Stimulated activated CD4-positive, alpha-beta T cell treated with anti-CD3 and anti-CD28 coated beads, Interleukin-1b, Interleukin-23, amount 100 ng/mL, for 4 hours (primary cell): ENCODE measurements at regions not wholly inside any gene's neighbourhood (a gene's known extent, or its start where the extent isn't known, plus 50 kb on each side); places are given as distances from the start of the nearest gene placed in this dataset.
"Not testable (repeated sequence)": the region's sequence is repeated elsewhere in the genome, so short reads cannot be mapped to it uniquely, and the experiment has no call there.

Source experiments
- DNase-seq, 2 donors: peaks; one replicate each; pipeline ENCODE4 v3.0.0-alpha.2; 2020; ENCODE audit warnings: low read depth in 2 of 2

DNA sequence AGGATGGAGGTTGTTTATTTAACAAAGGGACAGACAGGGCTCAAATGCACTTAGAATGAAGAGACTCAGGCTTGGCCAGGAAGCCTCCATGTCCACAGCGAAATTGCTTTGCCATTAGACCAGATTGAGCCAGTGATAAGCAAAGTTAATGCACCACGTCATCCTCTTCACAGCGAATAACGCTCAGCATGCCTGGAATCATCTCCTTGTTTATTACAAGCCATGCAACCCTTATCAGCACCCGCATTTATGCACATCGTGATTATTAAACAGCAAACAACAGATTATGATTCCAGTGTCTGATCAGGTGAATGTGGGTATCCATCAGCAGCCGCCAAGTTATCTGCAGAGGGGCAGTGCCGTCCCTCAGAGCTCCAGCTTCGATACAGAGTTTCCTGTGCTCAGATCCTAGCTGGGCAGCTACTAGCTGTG, 175.0 kb upstream of the TMEM132C start:
- DNase-seq, result no peak

GRCh38 chr12:128098730-128099129, 168.2 kb upstream of the TMEM132C start:
- no peak for DNase-seq

DNA sequence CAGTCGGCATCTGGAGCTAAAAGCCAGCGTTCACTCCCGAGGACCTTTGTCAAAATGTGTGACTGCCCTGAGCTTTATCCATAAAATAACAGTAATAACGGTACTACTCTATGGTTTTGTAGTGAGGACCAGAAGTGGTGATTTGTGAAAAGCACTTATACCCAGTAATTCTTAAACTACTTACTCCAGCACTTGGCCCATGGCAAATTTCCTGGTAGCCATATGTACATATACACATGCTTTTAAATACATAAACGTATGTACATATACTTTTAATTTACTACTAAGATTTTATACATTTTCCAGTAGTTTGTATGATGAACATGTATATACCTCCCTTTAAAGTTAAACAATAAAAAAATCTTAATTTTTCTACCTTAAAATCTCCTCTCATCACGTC, 163.8 kb upstream of the TMEM132C start:
- DNase-seq, result no peak

DNA sequence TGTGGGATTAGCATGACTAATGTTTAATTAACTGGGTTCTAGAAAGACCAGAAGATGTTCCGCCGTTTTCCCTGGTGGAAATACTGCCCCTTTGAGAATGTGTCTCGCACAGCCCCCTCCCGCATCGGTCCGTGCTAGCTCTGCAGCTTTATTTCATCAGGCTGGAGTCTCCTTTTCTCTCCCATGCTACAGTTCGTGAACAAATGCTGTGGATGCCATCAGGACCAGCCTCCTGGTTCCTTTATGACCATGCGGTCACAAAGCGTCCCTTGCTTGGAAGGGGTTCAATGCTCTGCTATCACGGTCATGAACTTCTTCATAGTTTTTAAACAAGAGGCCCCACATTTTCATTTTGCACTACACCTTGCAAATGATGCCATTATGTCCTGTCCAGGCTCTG, 157.7 kb upstream of the TMEM132C start:
- no peak for DNase-seq

DNA sequence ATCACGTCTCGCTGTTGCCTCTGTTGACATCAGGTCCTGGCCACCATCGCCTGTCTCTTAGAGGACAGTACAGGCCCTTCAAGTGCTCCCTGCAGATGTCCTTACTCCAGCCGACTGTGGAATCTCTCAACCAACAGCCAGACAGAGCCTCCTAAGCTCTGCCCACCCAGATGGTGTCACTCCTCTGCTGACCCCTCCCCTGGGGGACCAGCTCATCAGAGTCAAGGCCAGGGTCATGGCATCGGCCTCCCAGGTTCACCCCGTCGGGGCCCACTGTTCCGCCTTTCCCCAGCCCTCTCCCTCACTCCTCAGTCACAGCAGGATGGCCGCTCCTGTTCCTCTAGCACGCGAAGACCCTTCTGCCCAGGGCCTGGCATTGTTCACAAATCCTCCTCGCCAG, 157.3 kb upstream of the TMEM132C start:
- DNase-seq, result no peak

GRCh38 chr12:128111333-128111732, 155.6 kb upstream of the TMEM132C start:
- DNase-seq, result no peak

DNA sequence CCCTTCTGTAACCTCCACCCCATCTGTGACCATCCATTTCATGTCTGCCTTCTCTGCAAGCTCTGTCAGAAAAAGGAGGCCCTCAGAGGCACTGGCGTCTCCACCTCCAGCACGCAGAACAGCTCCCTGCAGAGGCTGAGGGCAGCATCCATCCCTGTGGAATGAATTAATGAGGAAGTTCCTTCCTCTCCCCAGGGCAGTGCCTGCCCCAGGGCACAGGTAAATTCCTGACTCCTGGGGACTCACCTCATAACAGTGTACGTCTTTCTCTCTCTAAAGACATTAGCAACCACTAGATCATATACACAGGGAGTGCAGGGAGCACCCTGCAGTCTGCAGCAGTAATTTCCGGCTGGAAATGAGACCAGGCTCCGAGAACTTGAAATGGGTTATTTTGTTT, 155.0 kb upstream of the TMEM132C start:
- DNase-seq, result no peak

- DNase-seq, result not testable (repeated sequence)
Measured at GRCh38 chr12:128113250-128113649, 153.7 kb upstream of the TMEM132C start.

DNA sequence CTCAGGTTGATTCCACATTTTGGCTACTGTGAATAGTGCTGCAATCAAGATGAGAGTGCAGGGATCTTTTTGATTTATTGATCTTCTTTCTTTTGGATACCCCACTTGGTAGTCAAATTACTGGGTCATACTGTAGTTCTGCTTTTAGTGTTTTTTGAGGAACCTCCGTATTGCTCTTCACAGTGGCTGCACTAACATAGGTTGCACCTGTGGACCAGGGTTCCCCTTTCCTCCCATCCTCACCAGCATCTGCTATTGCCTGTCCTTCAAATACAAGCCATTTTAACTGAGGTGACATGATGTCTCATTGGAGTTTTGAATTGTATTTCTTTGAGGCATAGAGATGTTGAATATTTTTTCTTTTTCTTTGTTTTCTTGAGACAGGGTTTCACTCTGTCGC, 152.5 kb upstream of the TMEM132C start:
- DNase-seq, result no peak

DNA sequence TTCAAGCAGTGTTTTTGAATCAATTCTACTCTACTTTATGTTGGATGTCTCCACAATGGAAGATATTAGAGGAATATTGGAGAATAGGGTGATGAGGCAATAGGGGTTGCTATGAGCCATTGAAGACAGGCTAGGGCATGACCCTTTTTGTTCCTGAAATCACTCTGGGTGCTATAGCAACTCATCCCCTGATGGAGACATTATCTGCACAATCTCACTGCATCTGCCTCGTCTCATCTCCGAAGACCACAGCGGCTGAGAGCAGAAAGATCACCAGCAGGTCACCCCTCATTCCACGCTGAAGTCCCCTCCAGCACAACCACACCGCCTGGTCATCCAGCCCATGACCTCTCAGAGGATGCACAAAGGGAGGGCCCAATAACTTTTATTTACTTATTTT, 150.4 kb upstream of the TMEM132C start:
- no peak for DNase-seq

DNA sequence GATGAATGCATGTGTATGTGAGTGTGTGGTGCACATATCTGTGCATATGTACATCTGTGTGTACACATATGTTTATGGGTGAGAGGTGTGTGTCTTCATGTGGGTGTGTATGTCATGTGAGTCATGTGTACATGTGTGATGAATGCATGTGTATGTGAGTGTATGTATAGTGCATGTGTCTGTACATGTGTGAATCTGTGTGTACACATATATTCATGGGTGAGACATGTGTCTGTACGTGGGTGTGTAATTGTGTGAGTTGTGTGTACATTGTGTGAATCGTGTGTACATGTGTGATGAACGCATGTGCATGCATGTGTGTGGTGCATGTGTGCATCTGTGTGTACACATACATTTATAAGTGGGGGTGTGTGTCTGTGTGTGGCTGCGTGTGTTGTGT, 146.9 kb upstream of the TMEM132C start:
- DNase-seq, result no peak

GRCh38 chr12:128121424-128121823, 145.5 kb upstream of the TMEM132C start:
- DNase-seq, result no peak

GRCh38 chr12:128123096-128123495, 143.9 kb upstream of the TMEM132C start:
- no peak for DNase-seq

DNA sequence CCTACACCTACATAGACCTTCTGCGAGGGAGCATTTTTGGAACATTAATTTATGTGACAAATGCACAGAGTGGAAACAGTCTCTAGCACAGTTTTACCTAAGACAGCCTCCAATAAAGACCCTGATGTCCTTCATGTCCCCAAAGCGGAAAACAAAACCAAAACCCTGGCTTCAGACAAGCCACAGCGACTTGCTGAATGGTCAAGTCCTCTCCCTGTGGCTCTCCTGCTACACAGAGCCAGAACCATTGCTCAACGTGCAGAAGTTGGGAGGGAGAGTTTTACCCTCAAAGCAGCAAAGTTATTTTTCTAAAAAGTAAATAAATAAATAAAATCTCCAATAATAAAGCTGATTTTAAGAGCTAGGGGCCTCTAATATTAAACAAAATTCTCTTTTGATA, 135.0 kb upstream of the TMEM132C start:
- no peak for DNase-seq

DNA sequence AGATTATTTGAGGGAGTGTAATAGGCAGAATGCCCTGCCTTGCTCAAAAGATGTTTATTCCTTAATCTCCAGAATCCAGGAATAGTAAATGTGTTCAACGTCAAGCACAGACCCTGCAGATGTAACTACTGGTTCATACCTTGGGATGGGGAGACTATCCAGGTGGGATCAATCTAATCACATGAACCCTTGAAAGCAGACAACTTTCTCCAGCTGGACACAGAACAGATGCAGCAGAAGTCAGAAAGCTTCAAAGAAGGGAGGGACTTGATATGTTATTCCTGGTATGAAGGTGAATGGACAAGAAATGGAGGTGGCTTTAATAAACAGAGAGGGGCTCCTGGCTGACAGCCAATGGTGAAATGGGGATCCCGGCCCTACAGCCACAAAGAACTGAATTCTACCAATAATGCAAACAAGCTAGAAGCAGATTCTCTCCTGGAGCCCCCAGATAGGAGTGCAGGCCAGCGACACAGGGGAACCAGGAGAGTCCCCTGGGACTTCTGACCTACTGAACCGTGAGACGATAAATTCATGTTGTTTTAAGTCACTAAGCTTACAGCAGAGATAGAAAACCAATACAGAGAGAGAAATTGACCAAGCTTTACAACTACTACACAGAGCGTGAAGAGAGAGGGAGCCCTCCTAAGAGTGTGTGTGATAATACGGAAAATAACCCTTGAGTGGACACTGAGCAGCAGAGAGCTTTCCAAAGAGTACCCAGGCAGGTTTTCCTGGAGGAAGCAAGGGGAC, 133.5 kb upstream of the TMEM132C start:
- DNase-seq, result no peak

DNA sequence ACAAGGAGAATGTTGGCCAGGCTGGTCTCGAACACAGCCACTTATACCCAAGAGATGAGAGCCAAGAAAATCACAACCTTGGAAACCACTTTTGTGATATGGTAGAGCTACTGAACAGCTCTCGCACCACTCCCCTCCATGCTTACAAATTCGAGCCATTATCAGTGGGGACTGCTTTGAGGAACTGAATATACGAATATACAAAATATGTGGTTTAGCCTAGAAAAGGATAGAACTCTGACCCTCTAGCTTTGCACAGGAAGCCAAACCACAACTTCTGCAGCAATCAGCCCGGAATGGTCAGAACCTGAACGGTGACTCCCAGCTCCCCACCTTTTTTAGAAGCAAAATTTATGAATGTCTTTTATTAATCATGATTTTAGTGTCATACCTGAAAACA, 129.8 kb upstream of the TMEM132C start:
- no peak for DNase-seq

DNA sequence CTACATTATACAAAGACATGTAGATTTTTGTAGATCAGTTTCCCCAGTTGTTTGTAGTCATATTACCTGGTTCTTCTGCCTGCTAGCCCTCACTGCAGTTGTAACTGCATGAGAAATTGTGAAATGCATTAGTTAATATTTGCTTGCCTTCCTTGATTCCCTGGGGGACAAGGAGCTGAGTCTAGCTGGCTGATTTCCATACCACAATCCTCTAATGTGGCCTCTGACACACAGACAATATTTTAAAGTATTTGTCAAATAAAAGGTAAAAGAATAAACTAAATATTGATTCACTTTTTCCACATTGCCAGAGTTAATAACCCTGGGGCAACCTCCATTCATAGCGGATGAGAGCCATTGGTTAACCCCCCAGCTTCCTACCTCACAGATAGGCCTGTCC, 128.8 kb upstream of the TMEM132C start:
- DNase-seq, result no peak

DNA sequence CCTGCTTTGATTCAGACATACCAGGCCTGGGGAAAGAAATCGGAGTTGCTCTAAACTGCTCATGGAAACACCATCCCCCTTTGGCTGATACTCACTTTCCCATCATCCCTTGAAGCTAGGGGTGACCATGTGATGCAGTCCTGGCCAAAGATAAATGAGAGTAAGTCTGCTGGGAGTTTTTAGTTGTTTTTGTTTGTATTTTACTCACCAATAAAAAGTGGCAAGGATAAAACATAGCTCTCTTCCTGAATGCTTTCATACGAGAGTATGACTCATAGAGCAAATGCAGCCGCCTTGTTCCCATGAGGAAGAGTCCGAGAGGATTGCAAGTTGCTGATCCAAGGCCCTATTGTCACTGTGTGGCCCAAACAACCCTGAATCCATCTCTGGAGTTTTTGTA, 126.4 kb upstream of the TMEM132C start:
- DNase-seq, result no peak

DNA sequence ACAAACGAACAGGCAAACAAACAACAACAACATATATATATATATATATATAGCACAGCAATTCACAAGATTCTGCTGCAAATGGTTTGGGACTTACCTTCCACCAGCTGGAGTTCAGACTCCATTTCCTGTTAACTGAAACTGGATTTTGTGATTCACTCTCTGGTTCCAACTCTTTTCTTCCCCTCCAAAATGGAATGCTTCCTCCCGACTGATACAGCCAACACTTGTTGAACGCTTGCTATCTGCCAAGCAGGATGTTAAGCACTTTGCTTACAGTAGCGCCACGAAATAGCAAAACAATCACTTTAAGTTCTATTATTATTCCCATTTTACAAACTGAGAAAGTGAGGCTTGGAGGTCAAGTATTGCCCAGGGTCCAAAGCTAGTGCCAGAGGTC, 116.0 kb upstream of the TMEM132C start:
- no peak for DNase-seq

DNA sequence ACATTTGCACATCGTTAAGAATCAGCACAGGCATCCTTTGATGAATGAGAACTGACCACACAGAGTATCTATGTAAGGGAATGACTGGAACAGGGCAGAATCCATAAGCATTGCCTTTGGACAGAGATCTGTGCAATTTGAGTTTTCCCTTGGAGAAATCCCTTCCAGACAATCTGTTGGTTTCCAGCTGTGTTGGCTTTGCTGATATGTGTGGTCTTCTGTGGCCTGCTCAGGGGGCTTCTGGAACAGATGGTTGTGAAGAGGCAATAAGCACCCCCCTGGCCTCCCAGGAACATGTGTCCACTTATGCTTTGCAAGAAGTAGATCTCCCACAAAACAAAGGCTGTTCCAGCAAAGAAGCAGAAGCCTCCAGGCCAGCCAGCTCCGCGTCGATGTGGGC, 111.4 kb upstream of the TMEM132C start:
- no peak for DNase-seq

DNA sequence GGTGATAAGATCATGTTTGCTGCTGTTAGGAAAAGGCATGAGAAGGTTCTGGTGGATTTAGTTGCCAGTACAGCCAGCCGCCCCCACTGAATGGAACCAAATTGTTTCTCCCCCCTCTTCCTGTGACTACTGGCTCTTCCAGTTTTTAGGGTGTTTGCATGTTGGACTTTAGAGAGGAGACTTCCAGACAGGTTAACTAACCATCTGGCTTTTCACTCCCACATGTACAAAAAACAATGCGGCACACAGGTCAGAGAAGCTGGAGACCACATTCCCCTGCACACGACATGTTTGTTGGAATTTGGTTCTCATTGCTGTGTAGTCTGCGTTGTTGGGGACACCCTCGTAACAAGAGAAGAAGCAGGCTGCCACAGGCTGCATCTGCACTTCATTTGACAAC, 103.9 kb upstream of the TMEM132C start:
- no peak for DNase-seq

DNA sequence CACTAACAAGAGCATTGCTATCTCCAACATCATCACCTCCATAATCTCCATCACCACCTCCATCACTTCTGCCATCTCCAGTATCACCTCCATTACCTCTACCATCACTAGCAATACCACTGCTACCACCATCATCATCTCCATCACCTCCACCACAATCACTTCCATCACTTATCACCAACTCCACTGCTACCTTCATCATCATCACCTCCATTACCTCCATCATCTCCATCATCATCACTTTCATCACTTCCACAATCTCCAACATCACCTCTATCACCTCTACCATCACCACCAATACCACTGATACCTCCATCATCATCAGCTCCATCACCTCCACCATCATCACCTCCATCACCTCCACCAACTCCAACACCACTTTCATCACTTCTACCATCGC, 102.4 kb upstream of the TMEM132C start:
- no peak for DNase-seq

DNA sequence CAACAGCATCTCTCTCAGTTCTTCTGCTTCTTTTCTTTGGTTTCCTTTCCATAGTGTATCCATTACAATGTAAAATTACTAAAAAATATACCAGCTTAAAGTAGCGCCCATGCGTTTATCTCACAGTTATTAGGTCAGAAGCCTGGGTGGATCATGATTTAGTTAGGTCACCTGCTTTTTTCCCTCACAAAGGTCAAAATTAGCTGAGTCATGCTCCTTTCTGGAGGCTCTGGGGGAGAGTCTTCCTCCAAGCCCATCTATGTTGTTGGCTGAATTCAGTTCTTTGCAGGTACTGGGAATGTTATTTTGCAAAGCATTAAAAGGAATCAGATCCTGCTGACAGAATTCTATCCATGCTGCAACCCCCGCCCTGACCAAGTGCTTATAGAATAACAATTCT, 101.6 kb upstream of the TMEM132C start:
- DNase-seq, result no peak

DNA sequence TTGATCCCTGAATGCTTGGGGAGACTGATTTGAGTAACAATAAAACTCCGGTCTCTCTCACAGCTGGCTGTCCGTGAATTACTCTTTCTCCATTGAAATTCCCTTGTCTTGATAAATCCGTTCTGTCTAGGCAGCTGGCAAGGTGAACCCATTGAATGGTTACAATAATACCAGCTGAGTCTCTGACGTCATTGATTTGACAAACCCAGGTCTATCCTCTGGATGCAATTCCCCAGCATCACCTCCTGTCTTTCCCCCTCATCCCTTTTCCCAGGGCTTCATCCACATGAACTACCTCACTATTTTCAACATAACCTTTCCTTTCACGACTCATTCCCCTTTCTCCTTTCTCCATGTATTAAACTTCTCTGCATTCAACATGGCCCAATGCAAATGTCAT, 98.7 kb upstream of the TMEM132C start:
- no peak for DNase-seq
